IMR-90 (cell line): ENCODE measurements at regions not wholly inside any gene's neighbourhood (a gene's known extent, or its start where the extent isn't known, plus 50 kb on each side); places are given as distances from the start of the nearest gene placed in this dataset.

Experiments
- ATAC-seq: fragments of 200-7000 bp; cut with Tn5 transposase; 2 replicates; pipeline ENCODE4 v1.9.1; 2020; ENCODE audit warnings: low read depth, mild to moderate bottlenecking, moderate library complexity
- BruUV-seq: library from RNA; stranded (reverse); fragments of 400-500 nt; replicated peaks from 2 replicates; lab custom pipeline; 2021; lab: Mats Ljungman, UMichigan
- CTCF ChIA-PET: fragments of 300-600 bp; formaldehyde crosslinking; extraction: SDS; loops from one replicate; lab custom pipeline; 2021; ENCODE audit warnings: antibody characterized with exemption; lab: Yijun Ruan, JAX
- POLR2A ChIA-PET: fragments of 300-600 bp; sonication (Branson Sonifier 250); formaldehyde crosslinking; loops from one replicate; lab custom pipeline; 2022; ENCODE audit warnings: antibody characterized with exemption; ENCODE audit not compliant: unreplicated experiment; lab: Charles Lee
- DNase-seq: peaks from one replicate; pipeline ENCODE4 v3.0.0; 2013
- H2AFZ ChIP-seq: replicated peaks from 2 replicates; pipeline ENCODE3; 2013; ENCODE audit warnings: low read length, mild to moderate bottlenecking; ENCODE audit not compliant: poor library complexity
- H2AK5ac ChIP-seq: 2 replicates; pipeline ENCODE4 v1.6.1; 2013; ENCODE audit warnings: low read depth, low read length, inconsistent platforms
- H2AK9ac ChIP-seq: replicated peaks from 2 replicates; pipeline ENCODE3; 2013; ENCODE audit warnings: mild to moderate bottlenecking, low read depth, low read length, moderate library complexity; ENCODE audit not compliant: poor library complexity
- H2BK120ac ChIP-seq: 2 replicates; pipeline ENCODE4 v1.6.1; 2013; ENCODE audit warnings: low read depth, low read length, inconsistent platforms
- H2BK15ac ChIP-seq: 3 replicates; pipeline ENCODE4 v1.6.1; 2013; ENCODE audit warnings: low read depth, low read length, inconsistent platforms
- H2BK20ac ChIP-seq: 2 replicates; pipeline ENCODE4 v1.6.1; 2013; ENCODE audit warnings: low read depth, mild to moderate bottlenecking, inconsistent platforms, low read length, moderate library complexity
- H2BK5ac ChIP-seq: 2 replicates; pipeline ENCODE4 v1.6.1; 2013; ENCODE audit warnings: mild to moderate bottlenecking, low read depth, low read length, inconsistent platforms; ENCODE audit not compliant: poor library complexity, severe bottlenecking
- H3K14ac ChIP-seq: replicated peaks from 2 replicates; pipeline ENCODE4 v1.6.1; 2013; ENCODE audit warnings: low read depth, low read length, inconsistent platforms
- H3K18ac ChIP-seq: 2 replicates; pipeline ENCODE4 v1.6.1; 2013; ENCODE audit warnings: low read depth, low read length, control low read depth
- H3K23ac ChIP-seq: 2 replicates; pipeline ENCODE4 v1.6.1; 2013; ENCODE audit warnings: low read depth, low read length, inconsistent platforms
- H3K27ac ChIP-seq: 2 replicates; pipeline ENCODE4 v1.5.1; 2013; ENCODE audit warnings: mild to moderate bottlenecking, control low read depth, low read length; ENCODE audit not compliant: insufficient read depth
- H3K27me3 ChIP-seq: 2 replicates; pipeline ENCODE4 v1.6.1; 2013; ENCODE audit warnings: low read length; ENCODE audit not compliant: control insufficient read depth, insufficient read depth
- H3K36me3 ChIP-seq: 2 replicates; pipeline ENCODE4 v1.6.1; 2013; ENCODE audit warnings: low read length, mixed read lengths; ENCODE audit not compliant: control insufficient read depth, insufficient read depth
- H3K4ac ChIP-seq: 2 replicates; pipeline ENCODE4 v1.6.1; 2013; ENCODE audit warnings: low read depth, low read length, inconsistent platforms
- H3K4me1 ChIP-seq: 2 replicates; pipeline ENCODE4 v1.6.1; 2013; ENCODE audit warnings: low read length, mixed read lengths; ENCODE audit not compliant: control insufficient read depth, insufficient read depth
- H3K4me2 ChIP-seq: 2 replicates; pipeline ENCODE4 v1.6.1; 2013; ENCODE audit warnings: low read depth, mild to moderate bottlenecking, control low read depth, low read length, moderate library complexity
- H3K4me3 ChIP-seq: 2 replicates; pipeline ENCODE4 v1.5.1; 2013; ENCODE audit warnings: low read depth, mild to moderate bottlenecking, control low read depth, low read length, moderate library complexity; ENCODE audit not compliant: insufficient read depth
- H3K56ac ChIP-seq: 2 replicates; pipeline ENCODE4 v1.6.1; 2013; ENCODE audit warnings: low read length, inconsistent platforms; ENCODE audit not compliant: insufficient read depth; ENCODE audit errors: extremely low read depth
- H3K79me1 ChIP-seq, 2 experiments: 2 replicates each; pipeline ENCODE4 v1.6.1; 2013; ENCODE audit warnings: low read length in 2 of 2, inconsistent platforms in 1 of 2, low read depth in 1 of 2
- H3K9ac ChIP-seq: 2 replicates; pipeline ENCODE4 v1.6.1; 2013; ENCODE audit warnings: low read depth, low read length, control low read depth
- H3K9me1 ChIP-seq: 2 replicates; pipeline ENCODE4 v1.6.1; 2013; ENCODE audit warnings: low read length, inconsistent platforms; ENCODE audit not compliant: insufficient read depth
- H3K9me3 ChIP-seq: 2 replicates; pipeline ENCODE4 v1.6.1; 2013; ENCODE audit warnings: low read length; ENCODE audit not compliant: control insufficient read depth, insufficient read depth
- H4K20me1 ChIP-seq: 2 replicates; pipeline ENCODE4 v1.6.1; 2013; ENCODE audit warnings: low read length, inconsistent platforms; ENCODE audit not compliant: insufficient read depth
- H4K5ac ChIP-seq: 2 replicates; pipeline ENCODE4 v1.6.1; 2013; ENCODE audit warnings: mild to moderate bottlenecking, low read depth, low read length, control low read depth
- H4K8ac ChIP-seq, 2 experiments: 2 replicates each; pipeline ENCODE4 v1.6.1; 2013; ENCODE audit warnings: low read depth in 2 of 2, low read length in 2 of 2, control low read depth in 1 of 2, inconsistent platforms in 1 of 2
- H4K91ac ChIP-seq: 2 replicates; pipeline ENCODE4 v1.6.1; 2013; ENCODE audit warnings: low read depth, low read length, inconsistent platforms; ENCODE audit not compliant: insufficient read depth
- CEBPB ChIP-seq: IDR thresholded peaks from 2 replicates; pipeline ENCODE4 v1.6.1; 2012; ENCODE audit warnings: low read depth, low read length, improper control_type of control experiment
- CHD1 ChIP-seq: IDR thresholded peaks from 2 replicates; pipeline ENCODE4 v1.6.1; 2012; ENCODE audit warnings: low read depth, low read length, improper control_type of control experiment
- NFE2L2 ChIP-seq: fragments of 150-350 bp; IDR thresholded peaks from 2 replicates; pipeline ENCODE4 v1.6.1; 2016; ENCODE audit warnings: low read depth, mild to moderate bottlenecking, low read length
- POLR2A ChIP-seq: IDR thresholded peaks from 2 replicates; pipeline ENCODE4 v1.6.1; 2012; ENCODE audit warnings: mild to moderate bottlenecking, low read depth, low read length
- RCOR1 ChIP-seq: IDR thresholded peaks from 2 replicates; pipeline ENCODE4 v1.6.1; 2012; ENCODE audit warnings: mild to moderate bottlenecking, low read length, improper control_type of control experiment; ENCODE audit not compliant: insufficient replicate concordance
- USF2 ChIP-seq: fragments of 150-350 bp; IDR thresholded peaks from 2 replicates; pipeline ENCODE4 v1.6.1; 2017; ENCODE audit warnings: mild to moderate bottlenecking, antibody characterized with exemption, low read length, low read depth
- dilution Hi-C: fragments of 300-500 bp; cut with HindIII; formaldehyde crosslinking; loops from one replicate; pipeline ENCODE4 v1.14.3; 2018; ENCODE audit warnings: low sequenced_read_pairs; ENCODE audit not compliant: unreplicated experiment
- in situ Hi-C: fragments of 300-500 bp; cut with MboI; formaldehyde crosslinking; loops from 3 replicates; pipeline ENCODE4 v1.14.3; 2019; ENCODE audit warnings: low sequenced_read_pairs, inconsistent platforms, mixed read lengths
- intact Hi-C: fragments of 100-400 bp; cut with micrococcal nuclease; formaldehyde crosslinking; loops from 2 replicates; pipeline ENCODE4 v1.10.0; 2022

- Histone ChIP-seq H2AK5ac (no peak overlapping the region), H3K14ac (no peak overlapping the region), H4K91ac (no peak overlapping the region), H3K9ac (no peak overlapping the region), H3K9me1 (no peaks in the 10 kb centered on the region), H3K27me3 (no peaks in the 10 kb centered on the region), H3K36me3 (no peaks in the 10 kb centered on the region), H3K4me1 (no peaks in the 10 kb centered on the region), H4K8ac (no peak overlapping the region), H3K27ac (no peak overlapping the region), H3K4me3 (no peak overlapping the region), H4K5ac (no peak overlapping the region), H3K4me2 (no peak overlapping the region), H4K20me1 (no peaks in the 10 kb centered on the region), H3K18ac (no peak overlapping the region), H2BK5ac (no peak overlapping the region), H3K79me1 (no peaks in the 10 kb centered on the region), H3K23ac (no peak overlapping the region), H3K9me3 (peaks cover 8% of the 10 kb centered on the region), H2BK120ac (no peak overlapping the region), H2BK15ac (no peak overlapping the region), H2AK9ac (no peak overlapping the region), H3K4ac (no peak overlapping the region), H2BK20ac (no peak overlapping the region), H3K56ac (no peak overlapping the region), H2AFZ (no peak overlapping the region)
- intact Hi-C loops, result no loop called here
- in situ Hi-C loops, result no loop called here
- POLR2A ChIA-PET, result no interaction called here
- ATAC-seq (no peak), DNase-seq (no peak)
- TF ChIP-seq CEBPB, result no peak
- no peak for TF ChIP-seq POLR2A
- no peak for TF ChIP-seq RCOR1
- no peak for TF ChIP-seq USF2
- TF ChIP-seq NFE2L2, result no peak
- no peak for TF ChIP-seq CHD1
- CTCF ChIA-PET, result no interaction called here
- BruUV-seq, result no TSS peak
- dilution Hi-C loops, result no loop called here
Observed at GRCh38 chr9:117828466-117828865, 124.3 kb downstream of the TLR4 start.
